HFF-Myc (cell line): ENCODE measurements at regions not wholly inside any gene's neighbourhood (a gene's known extent, or its start where the extent isn't known, plus 50 kb on each side); places are given as distances from the start of the nearest gene placed in this dataset.

ENCODE experiments used
- DNase-seq: peaks from one replicate; pipeline ENCODE4 v3.0.0-alpha.2; 2011; ENCODE audit warnings: low read depth; ENCODE audit errors: extremely low read depth
- H3K4me3 ChIP-seq: replicated peaks from 2 replicates; pipeline ENCODE4 v1.5.1; 2011; ENCODE audit warnings: low read depth, mild to moderate bottlenecking, control low read depth, low read length
- TF ChIP-seq, protein P1 (sequence below): IDR thresholded peaks from 2 replicates; pipeline ENCODE4 v1.5.1; 2012; ENCODE audit warnings: mild to moderate bottlenecking, low read depth, low read length, control low read depth; ENCODE audit errors: missing control alignments

DNA sequence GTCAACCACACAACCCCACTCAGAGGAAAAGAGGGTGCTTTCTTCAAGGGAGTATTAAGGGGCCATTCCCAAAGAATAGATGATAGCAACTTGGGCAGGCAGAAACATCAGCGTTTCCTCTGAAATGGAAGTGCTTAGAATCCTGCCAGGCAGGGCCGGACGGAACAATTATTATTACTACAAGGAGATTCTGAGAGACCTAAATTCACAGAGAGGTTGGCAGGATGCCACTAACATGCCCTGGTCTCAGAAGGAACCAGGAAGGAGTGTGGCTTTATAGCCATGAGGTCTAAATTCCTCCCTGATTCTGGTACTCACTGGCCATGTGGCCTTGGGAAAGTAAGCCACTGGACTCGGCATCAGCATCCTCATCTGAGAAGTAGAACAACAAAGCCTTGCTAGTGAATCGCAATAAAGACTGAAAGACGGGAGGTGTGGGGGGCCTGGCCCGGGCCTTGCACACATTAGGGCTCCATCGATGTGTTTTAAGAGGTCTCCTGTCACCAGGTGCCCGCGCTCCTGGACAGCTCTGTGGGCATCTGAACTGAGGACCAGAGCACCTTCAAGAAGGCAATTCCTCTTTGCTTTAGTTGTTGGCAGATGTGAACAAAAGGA, 131.5 kb downstream of the OAT start:
- no peak for DNase-seq
- TF ChIP-seq, protein P1, sequence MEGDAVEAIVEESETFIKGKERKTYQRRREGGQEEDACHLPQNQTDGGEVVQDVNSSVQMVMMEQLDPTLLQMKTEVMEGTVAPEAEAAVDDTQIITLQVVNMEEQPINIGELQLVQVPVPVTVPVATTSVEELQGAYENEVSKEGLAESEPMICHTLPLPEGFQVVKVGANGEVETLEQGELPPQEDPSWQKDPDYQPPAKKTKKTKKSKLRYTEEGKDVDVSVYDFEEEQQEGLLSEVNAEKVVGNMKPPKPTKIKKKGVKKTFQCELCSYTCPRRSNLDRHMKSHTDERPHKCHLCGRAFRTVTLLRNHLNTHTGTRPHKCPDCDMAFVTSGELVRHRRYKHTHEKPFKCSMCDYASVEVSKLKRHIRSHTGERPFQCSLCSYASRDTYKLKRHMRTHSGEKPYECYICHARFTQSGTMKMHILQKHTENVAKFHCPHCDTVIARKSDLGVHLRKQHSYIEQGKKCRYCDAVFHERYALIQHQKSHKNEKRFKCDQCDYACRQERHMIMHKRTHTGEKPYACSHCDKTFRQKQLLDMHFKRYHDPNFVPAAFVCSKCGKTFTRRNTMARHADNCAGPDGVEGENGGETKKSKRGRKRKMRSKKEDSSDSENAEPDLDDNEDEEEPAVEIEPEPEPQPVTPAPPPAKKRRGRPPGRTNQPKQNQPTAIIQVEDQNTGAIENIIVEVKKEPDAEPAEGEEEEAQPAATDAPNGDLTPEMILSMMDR, result no peak

DNA sequence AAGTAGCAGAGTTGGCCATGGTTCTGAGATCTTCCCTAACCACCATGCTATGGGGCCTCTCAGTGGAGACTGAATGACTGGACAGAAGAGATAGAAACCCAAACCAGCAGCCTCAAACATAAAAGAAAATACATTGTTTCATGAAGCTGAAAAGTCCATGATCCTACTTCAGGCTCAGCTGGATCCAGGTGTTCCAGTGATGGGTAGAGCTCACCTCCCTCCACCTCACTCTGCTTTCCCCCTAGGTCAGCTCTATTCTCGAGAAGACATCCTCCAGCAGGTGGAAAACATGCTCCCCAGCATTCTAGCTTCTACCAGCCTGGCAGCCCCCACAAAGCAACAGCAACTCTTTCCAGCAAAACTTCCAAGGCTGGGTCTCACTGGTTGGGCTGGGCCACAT, 132.1 kb downstream of the OAT start:
- H3K4me3 ChIP-seq, result no peak overlapping the region
- DNase-seq, result no peak
- TF ChIP-seq, protein P1, result no peak

More for the DNA sequence above, 131.5 kb downstream of the OAT start:
- no peak overlapping the region for H3K4me3 ChIP-seq

DNA sequence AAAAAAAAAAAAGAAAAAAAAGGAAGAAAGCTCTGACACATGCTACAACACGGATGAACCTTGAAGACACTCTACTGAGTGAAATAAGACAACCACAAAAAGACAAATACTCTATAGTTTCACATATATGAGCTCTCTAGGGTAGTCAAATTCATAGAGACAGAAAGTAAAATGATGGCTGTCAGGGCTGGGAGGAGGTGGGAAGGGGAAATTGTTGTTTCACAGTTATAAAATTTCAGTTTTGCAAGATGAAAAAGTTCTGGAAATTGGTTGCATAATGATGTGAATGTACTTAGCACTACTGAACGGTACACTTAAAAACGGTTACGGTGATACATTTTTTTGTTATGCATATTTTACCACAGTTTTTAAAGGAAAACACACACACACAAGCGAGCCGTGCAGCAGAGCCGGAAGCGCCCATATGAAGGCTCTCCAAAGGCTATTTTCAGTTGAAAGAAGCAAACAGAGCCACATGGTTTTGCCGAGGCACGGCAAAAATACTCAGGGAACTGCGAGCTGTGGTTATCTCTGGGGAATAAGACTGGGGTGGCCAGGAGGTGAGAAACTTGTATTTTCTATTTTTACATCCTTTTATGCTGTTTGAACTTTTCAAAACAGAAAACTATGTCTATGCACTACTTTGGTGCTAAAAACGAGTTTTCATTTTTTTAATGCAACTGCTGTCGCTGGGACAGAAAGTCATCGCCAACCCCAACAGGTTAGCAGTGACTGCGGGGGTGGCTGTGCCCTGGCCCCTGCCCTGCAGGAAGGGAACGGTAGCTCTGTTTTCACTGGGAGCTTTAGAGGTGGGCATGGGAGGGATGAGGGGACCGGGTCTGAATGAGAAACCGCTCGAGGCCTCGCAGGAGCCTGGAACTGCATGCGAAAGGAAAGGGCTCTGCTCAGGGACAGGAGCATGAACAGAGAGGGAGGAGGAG, 132.9 kb downstream of the OAT start:
- TF ChIP-seq, protein P1, result no peak
- DNase-seq, result no peak
- no peak overlapping the region for H3K4me3 ChIP-seq

DNA sequence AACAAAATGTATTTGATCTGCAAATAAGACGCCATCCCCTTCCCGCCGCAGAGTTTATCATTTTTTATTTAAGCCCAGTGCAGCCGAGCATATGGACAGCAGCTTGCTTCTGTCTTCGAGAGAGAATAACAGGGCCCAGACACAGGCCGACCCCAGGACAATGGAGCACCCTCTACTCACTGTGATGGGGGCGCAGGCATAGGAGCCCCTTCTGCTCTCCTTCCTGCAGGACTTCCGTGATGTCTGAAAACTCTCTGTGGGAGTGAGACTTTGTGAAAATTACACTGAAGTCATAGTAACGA, 134.8 kb downstream of the OAT start:
- TF ChIP-seq, protein P1, result no peak
- H3K4me3 ChIP-seq, result no peak overlapping the region
- DNase-seq, result no peak

DNA sequence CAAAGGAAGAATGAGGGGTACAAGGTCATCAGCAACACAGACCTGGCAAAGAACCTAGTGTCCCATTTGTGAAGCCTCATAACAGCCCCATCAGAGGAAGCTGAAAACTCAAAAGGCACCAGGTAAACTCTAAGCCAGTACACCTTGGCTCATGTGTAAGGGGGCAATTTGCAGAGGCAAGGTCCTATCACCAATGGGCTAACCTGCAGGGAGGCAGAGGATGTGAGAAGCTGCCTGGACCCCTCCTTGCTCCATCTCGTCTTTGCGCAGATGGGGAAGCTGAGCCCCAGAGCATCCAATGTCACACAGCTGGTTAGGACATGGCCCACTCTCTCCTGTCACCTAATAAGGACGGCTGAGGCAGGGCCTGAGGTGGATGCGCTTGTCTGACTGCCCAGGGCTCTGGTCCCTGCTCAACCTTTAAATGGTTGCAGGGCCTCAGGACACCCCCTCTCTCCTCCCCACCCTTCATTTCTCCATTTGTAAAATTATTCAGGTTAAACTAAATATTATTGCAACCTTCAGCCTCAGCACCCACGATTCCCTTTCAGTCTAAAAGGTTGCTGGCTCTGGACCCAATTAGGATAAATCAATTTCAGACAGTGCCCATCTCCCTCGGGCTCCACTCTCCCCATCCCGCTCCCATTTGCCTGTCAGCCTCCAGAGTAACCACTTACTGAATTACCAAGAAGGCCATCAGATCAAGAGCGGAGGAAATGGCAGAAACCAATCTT, 135.3 kb downstream of the OAT start:
- H3K4me3 ChIP-seq, result no peak overlapping the region
- TF ChIP-seq, protein P1, result no peak
- DNase-seq, result no peak

DNA sequence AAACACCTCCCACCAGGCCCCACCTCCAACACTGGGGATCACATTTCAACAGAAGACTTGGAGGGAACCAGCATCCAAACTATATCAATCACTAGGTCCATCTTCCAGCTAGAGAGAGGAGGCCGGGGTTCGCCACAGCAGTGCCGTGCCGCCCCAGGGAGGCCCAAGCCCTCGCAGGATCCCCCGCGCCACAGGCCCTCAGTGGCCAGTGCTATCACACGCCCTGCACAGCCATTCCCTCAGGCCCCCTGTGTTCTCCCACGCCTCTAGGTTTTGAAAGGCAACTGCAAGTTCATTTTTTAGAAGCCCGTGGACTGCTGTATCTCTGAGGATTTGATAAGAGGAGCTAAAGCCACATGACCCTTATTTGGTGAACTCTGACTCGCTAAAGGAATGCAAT, 136.4 kb downstream of the OAT start:
- H3K4me3 ChIP-seq, result no peak overlapping the region
- TF ChIP-seq, protein P1, result no peak
- no peak for DNase-seq
